MM.1S (cell line): ENCODE measurements at regions not wholly inside any gene's neighbourhood (a gene's known extent, or its start where the extent isn't known, plus 50 kb on each side); places are given as distances from the start of the nearest gene placed in this dataset.

Experiments
- DNase-seq: peaks from one replicate; pipeline ENCODE4 v3.0.0-alpha.2; 2015
- H2AFZ ChIP-seq: fragments of 300-600 bp; sonication (generic); 2 replicates; pipeline ENCODE4 v1.6.0; 2016; ENCODE audit warnings: antibody characterized with exemption, low read length
- H3F3A ChIP-seq: fragments of 300-600 bp; sonication (generic); 2 replicates; pipeline ENCODE4 v1.6.1; 2016; ENCODE audit warnings: mild to moderate bottlenecking, antibody characterized with exemption, low read length, moderate library complexity, mixed read lengths; ENCODE audit not compliant: insufficient read depth
- H3K27ac ChIP-seq: fragments of 300-600 bp; sonication (generic); 2 replicates; pipeline ENCODE4 v1.5.1; 2016; ENCODE audit warnings: mild to moderate bottlenecking, low read length
- H3K27me3 ChIP-seq: fragments of 300-600 bp; sonication (generic); replicated peaks from 2 replicates; pipeline ENCODE4 v1.6.0; 2016; ENCODE audit warnings: low read length; ENCODE audit not compliant: insufficient read depth
- H3K36me3 ChIP-seq: fragments of 300-600 bp; sonication (generic); replicated peaks from 2 replicates; pipeline ENCODE4 v1.6.1; 2016; ENCODE audit warnings: mild to moderate bottlenecking, low read length, mixed read lengths; ENCODE audit not compliant: insufficient read depth
- H3K4me1 ChIP-seq: fragments of 300-600 bp; sonication (generic); 2 replicates; pipeline ENCODE4 v1.6.1; 2016; ENCODE audit warnings: low read length, mixed read lengths
- H3K4me2 ChIP-seq: fragments of 300-600 bp; sonication (generic); 2 replicates; pipeline ENCODE4 v1.6.0; 2016; ENCODE audit warnings: low read depth, low read length
- H3K4me3 ChIP-seq: fragments of 300-600 bp; sonication (generic); 2 replicates; pipeline ENCODE4 v1.5.1; 2016; ENCODE audit warnings: low read length, mixed read lengths
- H3K79me2 ChIP-seq: fragments of 300-600 bp; sonication (generic); 2 replicates; pipeline ENCODE4 v1.6.1; 2016; ENCODE audit warnings: mixed run types, low read length, mixed read lengths
- H3K9ac ChIP-seq: fragments of 300-600 bp; sonication (generic); 2 replicates; pipeline ENCODE4 v1.6.1; 2016; ENCODE audit warnings: low read length, mixed read lengths
- H3K9me2 ChIP-seq: fragments of 300-600 bp; sonication (generic); replicated peaks from 2 replicates; pipeline ENCODE4 v1.6.1; 2016; ENCODE audit warnings: mild to moderate bottlenecking, low read length, mixed read lengths; ENCODE audit not compliant: insufficient read depth
- H3K9me3 ChIP-seq: fragments of 300-600 bp; sonication (generic); replicated peaks from 2 replicates; pipeline ENCODE4 v1.6.1; 2016; ENCODE audit warnings: mild to moderate bottlenecking, low read length, mixed read lengths; ENCODE audit not compliant: insufficient read depth
- H4K20me1 ChIP-seq: fragments of 300-600 bp; sonication (generic); 2 replicates; pipeline ENCODE4 v1.6.1; 2016; ENCODE audit warnings: mild to moderate bottlenecking, low read length, moderate library complexity, mixed read lengths; ENCODE audit not compliant: insufficient read depth
- EZH2 ChIP-seq: fragments of 300-600 bp; sonication (generic); optimal IDR thresholded peaks from 2 replicates; pipeline ENCODE3; 2017; ENCODE audit warnings: low read depth, mild to moderate bottlenecking, antibody characterized with exemption, low read length, mixed read lengths
- EZH2phosphoT487 ChIP-seq: fragments of 300-600 bp; sonication (generic); IDR thresholded peaks from 2 replicates; pipeline ENCODE4 v1.6.1; 2018; ENCODE audit warnings: antibody characterized with exemption, low read length
- TF ChIP-seq, protein P1 (sequence below): fragments of 300-600 bp; sonication (generic); IDR thresholded peaks from 2 replicates; pipeline ENCODE4 v1.5.1; 2016; ENCODE audit warnings: antibody characterized with exemption, low read length, mixed read lengths

GRCh38 chrX:25166145-25166544 is 150.4 kb upstream of the ARX start:
- Histone ChIP-seq H3F3A (no peaks in the 10 kb centered on the region), H3K79me2 (no peaks in the 10 kb centered on the region), H4K20me1 (no peaks in the 10 kb centered on the region), H3K4me1 (no peaks in the 10 kb centered on the region), H3K9me2 (no peaks in the 10 kb centered on the region), H3K9me3 (no peaks in the 10 kb centered on the region), H2AFZ (no peak overlapping the region), H3K4me2 (no peak overlapping the region), H3K27ac (no peak overlapping the region), H3K4me3 (no peak overlapping the region), H3K9ac (no peak overlapping the region), H3K36me3 (no peaks in the 10 kb centered on the region), H3K27me3 (no peaks in the 10 kb centered on the region)
- no peak for TF ChIP-seq EZH2
- TF ChIP-seq EZH2phosphoT487, result no peak
- TF ChIP-seq, protein P1, sequence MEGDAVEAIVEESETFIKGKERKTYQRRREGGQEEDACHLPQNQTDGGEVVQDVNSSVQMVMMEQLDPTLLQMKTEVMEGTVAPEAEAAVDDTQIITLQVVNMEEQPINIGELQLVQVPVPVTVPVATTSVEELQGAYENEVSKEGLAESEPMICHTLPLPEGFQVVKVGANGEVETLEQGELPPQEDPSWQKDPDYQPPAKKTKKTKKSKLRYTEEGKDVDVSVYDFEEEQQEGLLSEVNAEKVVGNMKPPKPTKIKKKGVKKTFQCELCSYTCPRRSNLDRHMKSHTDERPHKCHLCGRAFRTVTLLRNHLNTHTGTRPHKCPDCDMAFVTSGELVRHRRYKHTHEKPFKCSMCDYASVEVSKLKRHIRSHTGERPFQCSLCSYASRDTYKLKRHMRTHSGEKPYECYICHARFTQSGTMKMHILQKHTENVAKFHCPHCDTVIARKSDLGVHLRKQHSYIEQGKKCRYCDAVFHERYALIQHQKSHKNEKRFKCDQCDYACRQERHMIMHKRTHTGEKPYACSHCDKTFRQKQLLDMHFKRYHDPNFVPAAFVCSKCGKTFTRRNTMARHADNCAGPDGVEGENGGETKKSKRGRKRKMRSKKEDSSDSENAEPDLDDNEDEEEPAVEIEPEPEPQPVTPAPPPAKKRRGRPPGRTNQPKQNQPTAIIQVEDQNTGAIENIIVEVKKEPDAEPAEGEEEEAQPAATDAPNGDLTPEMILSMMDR, result no peak
- no peak for DNase-seq

DNA sequence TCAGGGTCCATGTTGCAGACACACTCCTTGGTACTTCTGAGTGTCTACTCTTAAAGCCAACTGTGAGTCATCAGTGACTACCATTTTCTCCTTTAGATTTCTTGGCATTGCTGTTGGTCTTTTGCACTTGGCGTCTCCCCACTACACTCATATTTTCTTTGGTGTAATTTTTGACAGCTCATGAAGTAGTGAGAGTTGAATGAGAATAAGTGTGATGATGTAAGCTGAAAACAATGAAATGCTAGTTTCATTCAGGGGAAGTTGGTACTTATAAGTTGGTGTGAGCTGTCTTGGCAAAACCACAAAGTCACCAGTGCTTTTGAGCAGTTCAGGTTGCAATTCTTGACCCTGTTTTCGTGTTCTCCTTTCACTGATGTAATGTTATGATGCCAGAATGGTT is 142.9 kb upstream of the ARX start:
- no peaks in the 10 kb centered on the region for H3K9me2 ChIP-seq
- no peak overlapping the region for H3K9ac ChIP-seq
- H3K9me3 ChIP-seq, result no peaks in the 10 kb centered on the region
- TF ChIP-seq, protein P1, result no peak
- TF ChIP-seq EZH2phosphoT487 (no peak), EZH2 (no peak)
- H3K4me1 ChIP-seq, result no peaks in the 10 kb centered on the region
- H3K79me2 ChIP-seq, result no peaks in the 10 kb centered on the region
- no peak overlapping the region for H2AFZ ChIP-seq
- no peak overlapping the region for H3K4me2 ChIP-seq
- no peak overlapping the region for H3K27ac ChIP-seq
- H3K4me3 ChIP-seq, result no peak overlapping the region
- H4K20me1 ChIP-seq, result no peaks in the 10 kb centered on the region
- DNase-seq, result peak; percentile 10
- no peaks in the 10 kb centered on the region for H3F3A ChIP-seq
- H3K36me3 ChIP-seq, result no peaks in the 10 kb centered on the region
- no peaks in the 10 kb centered on the region for H3K27me3 ChIP-seq

DNA sequence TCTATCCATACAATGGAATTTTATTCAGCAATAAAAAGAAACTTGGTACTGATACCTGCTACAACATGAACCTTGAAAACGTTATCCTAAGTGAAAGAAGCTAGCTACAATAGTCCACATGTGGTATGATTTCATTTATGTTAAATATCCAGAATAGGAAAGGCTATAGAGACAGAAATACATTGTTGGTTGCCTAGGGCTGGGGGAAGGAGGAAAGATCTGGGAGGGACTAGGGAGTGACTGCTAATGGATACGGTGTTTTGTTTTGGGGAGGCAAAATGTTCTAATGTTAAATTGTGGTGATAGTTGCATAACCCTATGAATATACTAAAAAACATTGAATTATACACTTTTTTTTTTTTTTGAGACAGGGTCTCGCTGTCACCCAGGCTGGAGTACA is 141.1 kb upstream of the ARX start:
- H4K20me1 ChIP-seq, result no peaks in the 10 kb centered on the region
- H3F3A ChIP-seq, result no peaks in the 10 kb centered on the region
- no peaks in the 10 kb centered on the region for H3K36me3 ChIP-seq
- no peak overlapping the region for H3K9ac ChIP-seq
- H3K4me1 ChIP-seq, result no peaks in the 10 kb centered on the region
- no peak overlapping the region for H3K27ac ChIP-seq
- no peak overlapping the region for H2AFZ ChIP-seq
- no peaks in the 10 kb centered on the region for H3K27me3 ChIP-seq
- H3K79me2 ChIP-seq, result no peaks in the 10 kb centered on the region
- no peak for DNase-seq
- H3K4me3 ChIP-seq, result no peak overlapping the region
- no peaks in the 10 kb centered on the region for H3K9me2 ChIP-seq
- no peaks in the 10 kb centered on the region for H3K9me3 ChIP-seq
- no peak overlapping the region for H3K4me2 ChIP-seq
- TF ChIP-seq EZH2 (no peak), EZH2phosphoT487 (no peak)
- TF ChIP-seq, protein P1, result no peak

DNA sequence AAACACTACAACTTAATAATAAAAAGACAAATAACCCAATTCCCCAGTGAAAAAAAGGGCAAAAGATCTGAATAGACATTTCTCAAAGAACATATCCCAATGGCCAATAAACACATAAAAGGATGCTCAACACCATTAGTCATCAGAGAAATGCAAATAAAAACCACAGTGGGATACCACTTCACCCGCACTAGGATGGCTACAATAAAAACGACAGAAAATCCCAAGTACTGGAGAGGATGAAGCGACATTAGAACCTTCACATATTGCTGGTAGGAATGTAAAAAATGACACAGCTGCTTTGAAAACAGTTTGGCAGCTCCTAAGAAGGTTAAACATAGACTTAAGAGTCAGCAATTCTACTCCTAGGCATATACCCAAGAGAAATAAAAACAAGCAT is 140.6 kb upstream of the ARX start:
- no peaks in the 10 kb centered on the region for H3F3A ChIP-seq
- H3K79me2 ChIP-seq, result no peaks in the 10 kb centered on the region
- H3K9me3 ChIP-seq, result no peaks in the 10 kb centered on the region
- no peaks in the 10 kb centered on the region for H4K20me1 ChIP-seq
- no peak overlapping the region for H3K4me2 ChIP-seq
- no peak overlapping the region for H3K9ac ChIP-seq
- no peak overlapping the region for H3K4me3 ChIP-seq
- no peaks in the 10 kb centered on the region for H3K9me2 ChIP-seq
- no peak overlapping the region for H2AFZ ChIP-seq
- no peaks in the 10 kb centered on the region for H3K36me3 ChIP-seq
- TF ChIP-seq, protein P1, result no peak
- no peak for TF ChIP-seq EZH2
- TF ChIP-seq EZH2phosphoT487, result no peak
- H3K4me1 ChIP-seq, result no peaks in the 10 kb centered on the region
- no peak overlapping the region for H3K27ac ChIP-seq
- no peak for DNase-seq
- H3K27me3 ChIP-seq, result no peaks in the 10 kb centered on the region
